ENCODE measurements at regions not wholly inside any gene's neighbourhood (a gene's known extent, or its start where the extent isn't known, plus 50 kb on each side); places are given as distances from the start of the nearest gene placed in this dataset.

GRCh38 chr13:73466561-73466960, 407.8 kb downstream of the KLF5 start:
- 64 to 72% (median 71%) methylated on average over 4 of the region's 4 CpGs for WGBS, 4 donors
- intact Hi-C loops (cut with DNase I) = no loop called here
- H3K27me3 ChIP-seq = no peaks in the 10 kb centered on the region
- no peak overlapping the region for H3K27ac ChIP-seq
- H3K4me1 ChIP-seq (replicated peaks in 1 of 2) = no peaks in the 10 kb centered on the region
- no peak for DNase-seq
- H3K4me3 ChIP-seq = no peak overlapping the region
- H3K36me3 ChIP-seq (replicated peaks in 1 of 2) = no peaks in the 10 kb centered on the region
- TF ChIP-seq POLR2A (IDR thresholded peaks at IDR 0.05) (no peak), CTCF (IDR thresholded peaks at IDR 0.05) (no peak)
- H3K9me3 ChIP-seq (replicated peaks in 1 of 3) = no peaks in the 10 kb centered on the region

- no peaks in the 10 kb centered on the region for H3K27me3 ChIP-seq
- no peaks in the 10 kb centered on the region for H3K9me3 ChIP-seq (replicated peaks in 1 of 3)
- intact Hi-C loops (cut with DNase I) = no loop called here
Measured at GRCh38 chr13:73465617-73465971, 406.8 kb downstream of the KLF5 start.

GRCh38 chr13:73464758-73465616, 406.2 kb downstream of the KLF5 start:
- Histone ChIP-seq H3K27ac (no peak overlapping the region), H3K4me1 (replicated peaks in 1 of 2) (no peaks in the 10 kb centered on the region), H3K36me3 (replicated peaks in 1 of 2) (no peaks in the 10 kb centered on the region), H3K4me3 (no peak overlapping the region), H3K9me3 (replicated peaks in 1 of 3) (no peaks in the 10 kb centered on the region), H3K27me3 (no peaks in the 10 kb centered on the region)
- 57 to 65% (median 62%) methylated on average over 5 of the region's 5 CpGs for WGBS, 4 donors
- no peak for DNase-seq
- intact Hi-C loops (cut with DNase I) = no loop called here
- TF ChIP-seq CTCF (IDR thresholded peaks at IDR 0.05) (no peak), POLR2A (IDR thresholded peaks at IDR 0.05) (no peak)

More at GRCh38 chr13:73465617-73465971, 406.8 kb downstream of the KLF5 start:
- Histone ChIP-seq H3K36me3 (replicated peaks in 1 of 2) (no peaks in the 10 kb centered on the region), H3K4me3 (no peak overlapping the region), H3K27ac (no peak overlapping the region), H3K4me1 (replicated peaks in 1 of 2) (no peaks in the 10 kb centered on the region)
- no peak for DNase-seq
- WGBS, 4 donors = 42 to 53% (median 45%) methylated on average over 3 of the region's 3 CpGs
- no peak for TF ChIP-seq POLR2A (IDR thresholded peaks at IDR 0.05)
- TF ChIP-seq CTCF (IDR thresholded peaks at IDR 0.05) = no peak

- 52 to 65% (median 63%) methylated on average over 4 of the region's 4 CpGs for WGBS, 4 donors
- intact Hi-C loops (cut with DNase I) = no loop called here
Measured at GRCh38 chr13:73462241-73462640, 403.4 kb downstream of the KLF5 start.

More at GRCh38 chr13:73462241-73462640, 403.4 kb downstream of the KLF5 start:
- no peaks in the 10 kb centered on the region for H3K4me1 ChIP-seq (replicated peaks in 1 of 2)
- no peaks in the 10 kb centered on the region for H3K9me3 ChIP-seq (replicated peaks in 1 of 3)
- no peak overlapping the region for H3K4me3 ChIP-seq
- no peaks in the 10 kb centered on the region for H3K27me3 ChIP-seq
- DNase-seq = no peak
- no peak overlapping the region for H3K27ac ChIP-seq
- no peaks in the 10 kb centered on the region for H3K36me3 ChIP-seq (replicated peaks in 1 of 2)
- TF ChIP-seq POLR2A (IDR thresholded peaks at IDR 0.05) (no peak), CTCF (IDR thresholded peaks at IDR 0.05) (no peak)
